NCI-H128 (cell line): ENCODE measurements at regions not wholly inside any gene's neighbourhood (a gene's known extent, or its start where the extent isn't known, plus 50 kb on each side); places are given as distances from the start of the nearest gene placed in this dataset.
"Not testable (repeated sequence)": the region's sequence is repeated elsewhere in the genome, so short reads cannot be mapped to it uniquely, and the experiment has no call there.

Experiments
- DNase-seq: peaks from one replicate; lab custom pipeline; 2025; ENCODE audit not compliant: unreplicated experiment; lab: John Stamatoyannopoulos, UW

DNA sequence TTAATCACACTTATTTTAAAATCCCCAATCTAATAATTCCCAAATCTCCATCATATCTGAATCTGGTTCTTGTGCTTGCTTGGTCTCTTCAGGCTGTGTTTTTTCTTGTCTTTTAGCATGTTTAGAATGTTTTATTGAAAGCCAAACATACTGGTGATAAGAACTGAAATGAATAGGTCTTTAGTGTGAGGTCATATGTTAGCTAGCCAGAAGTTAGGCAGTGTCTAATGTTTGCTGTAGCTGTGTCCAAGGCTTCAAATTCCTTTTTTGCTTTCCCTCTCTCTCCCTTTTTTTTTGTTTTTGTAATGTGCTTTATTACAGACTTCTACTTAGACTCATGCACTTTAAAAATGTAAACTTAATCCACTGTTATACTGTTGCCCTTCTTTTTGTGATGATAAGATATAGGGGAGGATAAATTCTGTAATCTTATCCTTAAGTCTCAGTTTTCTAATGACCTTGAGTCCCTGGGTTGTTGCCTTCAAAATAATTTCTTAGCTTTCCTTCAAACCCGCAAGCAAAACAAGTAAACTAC lies 725.1 kb downstream of the BRINP3 start:
- DNase-seq: no peak

DNA sequence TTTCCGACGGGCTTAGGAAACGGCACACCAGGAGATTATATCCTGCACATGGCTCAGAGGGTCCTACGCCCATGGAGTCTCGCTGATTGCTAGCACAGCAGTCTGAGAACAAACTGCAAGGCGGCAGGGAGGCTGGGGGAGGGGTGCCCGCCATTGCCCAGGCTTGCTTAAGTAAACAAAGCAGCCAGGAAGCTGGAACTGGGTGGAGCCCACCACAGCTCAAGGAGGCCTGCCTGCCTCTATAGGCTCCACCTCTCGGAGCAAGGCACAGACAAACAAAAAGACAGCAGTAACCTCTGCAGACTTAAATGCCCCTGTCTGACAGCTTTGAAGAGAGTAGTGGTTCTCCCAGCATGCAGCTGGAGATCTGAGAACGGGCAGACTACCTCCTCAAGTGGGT lies 722.6 kb downstream of the BRINP3 start:
- DNase-seq: not testable (repeated sequence)

DNA sequence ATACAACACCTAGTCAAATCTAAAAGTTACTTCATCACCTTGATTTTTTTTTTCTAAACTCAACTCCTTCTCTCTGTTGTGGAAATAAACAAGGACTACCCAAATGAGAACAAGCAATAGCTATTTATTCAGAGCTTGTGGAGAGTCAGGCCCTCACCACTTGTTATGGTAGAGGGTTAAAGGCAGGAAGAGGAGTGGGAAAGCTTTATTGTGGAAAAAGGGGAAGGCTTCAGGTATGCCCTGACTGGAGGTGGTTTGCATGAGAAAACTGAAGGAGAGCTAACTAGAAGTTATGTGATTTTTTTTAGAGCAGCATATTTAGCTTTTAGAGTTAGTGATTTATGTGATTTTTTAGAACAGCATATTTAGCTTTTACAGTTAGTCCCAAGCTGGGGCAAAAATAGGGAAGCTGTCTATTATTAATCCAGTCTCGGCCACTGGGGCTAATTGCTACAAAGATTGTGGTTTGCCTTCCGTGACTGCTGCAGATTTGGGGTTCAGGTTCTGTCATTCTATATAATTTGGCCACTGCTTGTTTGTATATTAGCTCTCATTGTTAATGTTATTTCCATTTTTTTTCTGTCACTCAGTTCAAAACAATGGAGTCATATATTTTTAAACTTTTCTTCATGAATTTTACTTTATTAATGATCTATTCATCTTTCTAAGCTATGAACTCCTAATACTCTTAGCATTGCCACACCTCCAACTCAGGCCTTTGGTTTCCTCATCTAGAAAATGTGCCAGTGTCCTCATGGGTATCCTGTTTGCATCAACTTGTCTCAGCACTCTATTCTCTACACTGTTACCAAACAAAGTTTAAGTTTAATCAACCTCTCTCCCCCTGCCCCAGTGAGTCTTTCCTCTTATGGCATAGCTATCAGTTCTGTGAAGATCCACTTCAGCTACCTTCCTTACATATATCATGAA lies 713.0 kb downstream of the BRINP3 start:
- no peak for DNase-seq

DNA sequence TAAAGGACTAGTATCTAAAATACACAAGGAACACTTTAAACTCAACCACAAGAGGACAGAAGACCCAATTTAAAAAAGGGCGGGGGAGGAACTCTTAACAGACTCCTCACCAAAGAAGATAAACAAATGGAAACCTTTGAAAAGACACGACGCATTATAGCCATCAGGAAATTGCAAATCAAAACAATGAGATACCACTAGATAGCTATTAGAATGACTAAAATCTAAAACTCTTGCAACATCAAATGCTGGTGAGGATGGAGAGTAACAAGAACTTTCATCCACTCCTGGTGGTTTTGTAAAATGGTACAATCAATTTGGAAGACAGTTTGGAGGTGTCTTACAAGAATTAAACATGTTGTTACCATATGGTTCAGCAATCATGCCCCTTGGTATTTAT lies 708.2 kb downstream of the BRINP3 start:
- no peak for DNase-seq

DNA sequence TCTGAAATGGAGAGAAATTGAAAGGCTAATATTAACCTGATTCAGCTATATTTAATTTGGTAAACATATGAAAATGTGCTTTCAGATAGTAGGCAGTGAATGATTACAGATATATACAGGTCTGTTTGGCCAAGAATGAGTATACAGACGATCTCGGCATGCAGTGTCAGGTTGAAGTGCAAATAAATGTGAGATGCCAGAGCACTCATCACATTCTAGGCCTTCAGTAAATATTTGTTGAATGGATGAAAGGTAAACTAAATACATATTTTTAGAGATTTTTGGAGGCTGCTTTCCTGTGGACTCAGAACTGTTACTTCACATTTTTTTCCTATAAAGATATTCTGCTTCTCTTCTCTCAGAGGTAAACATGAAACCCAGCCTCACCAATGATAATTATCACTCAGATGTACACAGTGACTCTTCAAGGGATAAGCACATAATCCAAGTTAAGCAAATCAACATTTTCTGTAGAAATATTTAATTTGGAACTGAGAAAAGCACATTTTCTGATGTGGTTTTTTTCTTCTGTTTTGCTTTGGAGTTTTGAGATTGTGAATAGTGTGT lies 702.9 kb downstream of the BRINP3 start:
- DNase-seq: no peak

DNA sequence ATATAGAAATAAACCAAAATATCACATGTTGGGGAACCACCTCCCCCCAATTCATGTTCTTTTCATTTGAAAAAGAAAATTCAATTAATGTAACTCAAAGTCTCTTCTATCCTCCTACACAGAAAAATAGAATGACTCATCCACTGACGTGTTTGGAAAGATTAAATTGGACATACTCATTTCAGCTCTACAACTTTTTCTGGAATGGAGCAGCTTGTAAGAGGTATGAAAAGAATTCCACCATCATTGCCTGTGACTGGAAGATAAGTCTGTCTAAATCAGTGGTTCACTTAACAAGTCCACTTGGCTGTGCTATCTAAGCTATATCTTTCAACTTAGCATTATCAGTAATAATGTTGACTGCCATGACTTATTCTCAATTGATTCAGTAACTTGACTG lies 702.3 kb downstream of the BRINP3 start:
- DNase-seq: no peak

DNA sequence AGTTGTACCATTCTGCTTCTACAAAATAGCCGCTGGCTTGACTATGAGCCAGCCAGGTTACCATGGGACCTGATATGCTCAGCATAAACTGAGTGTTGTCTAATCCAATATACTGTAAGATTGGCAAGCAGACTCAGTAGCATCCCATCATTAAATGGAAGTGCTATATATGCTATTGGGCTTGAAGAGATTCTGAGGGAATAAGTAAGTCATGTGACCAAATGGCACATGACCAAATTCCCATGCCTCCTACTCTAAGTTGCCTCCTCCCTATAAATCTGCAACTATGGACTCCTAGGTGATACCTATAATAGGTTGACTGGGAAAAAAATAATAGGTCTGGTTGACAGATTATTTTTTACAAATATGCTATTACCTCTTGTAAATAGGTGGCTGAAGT lies 698.6 kb downstream of the BRINP3 start:
- no peak for DNase-seq

DNA sequence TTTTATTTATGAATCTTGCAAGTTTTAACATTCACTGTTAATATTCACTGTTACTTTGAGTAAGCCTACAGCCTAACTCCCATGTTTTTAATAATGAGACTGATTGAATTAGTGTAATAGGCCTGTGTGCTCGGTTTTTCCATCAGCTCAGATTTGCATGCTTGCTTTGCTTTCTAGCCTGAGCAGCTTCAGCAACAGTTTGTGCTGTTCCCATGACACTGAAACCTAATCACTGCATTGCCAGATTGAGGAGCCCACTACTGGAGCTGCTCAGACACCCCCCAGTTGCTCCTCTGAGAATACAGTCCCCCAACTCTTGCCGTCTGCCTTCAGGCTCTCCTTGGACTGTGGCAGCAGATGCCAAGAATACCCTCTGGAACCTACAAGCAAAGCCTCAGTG lies 695.4 kb downstream of the BRINP3 start:
- DNase-seq: no peak

DNA sequence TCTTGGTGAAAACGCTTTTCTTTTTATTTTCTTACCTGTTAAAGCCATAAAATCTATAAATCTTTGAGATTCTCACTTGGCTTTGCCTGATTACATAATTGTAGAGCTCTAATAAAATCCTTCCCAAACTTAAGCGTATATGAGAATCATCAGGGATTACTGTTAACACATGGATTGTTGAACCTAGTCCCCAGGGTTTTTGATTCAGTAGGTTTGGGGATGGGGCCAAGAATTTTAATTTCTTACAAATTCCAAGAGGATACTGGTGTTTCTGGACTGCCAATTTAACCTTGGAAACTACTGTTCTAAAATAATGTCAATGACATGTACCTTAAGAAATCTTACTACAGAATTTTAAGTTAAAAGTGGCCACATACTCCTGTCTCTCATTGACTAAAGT lies 694.2 kb downstream of the BRINP3 start:
- no peak for DNase-seq

DNA sequence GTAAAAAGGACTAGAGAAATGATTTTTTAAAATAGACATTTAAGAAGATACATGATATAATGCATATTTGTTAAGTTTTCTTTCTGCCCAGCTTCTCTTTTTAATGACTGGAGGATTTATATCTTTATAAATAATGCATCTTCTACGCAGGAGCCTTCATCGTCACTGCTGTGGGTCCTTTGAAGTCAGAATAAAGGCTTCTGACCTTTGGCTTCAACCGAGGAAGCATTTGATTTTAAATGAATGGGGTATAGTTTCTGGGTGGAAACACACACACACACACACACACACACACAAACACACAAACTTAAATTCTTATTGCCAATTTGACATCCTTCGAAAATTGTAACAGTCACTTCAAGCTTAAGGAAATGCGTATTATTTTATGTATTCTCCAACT lies 690.9 kb downstream of the BRINP3 start:
- DNase-seq: no peak

DNA sequence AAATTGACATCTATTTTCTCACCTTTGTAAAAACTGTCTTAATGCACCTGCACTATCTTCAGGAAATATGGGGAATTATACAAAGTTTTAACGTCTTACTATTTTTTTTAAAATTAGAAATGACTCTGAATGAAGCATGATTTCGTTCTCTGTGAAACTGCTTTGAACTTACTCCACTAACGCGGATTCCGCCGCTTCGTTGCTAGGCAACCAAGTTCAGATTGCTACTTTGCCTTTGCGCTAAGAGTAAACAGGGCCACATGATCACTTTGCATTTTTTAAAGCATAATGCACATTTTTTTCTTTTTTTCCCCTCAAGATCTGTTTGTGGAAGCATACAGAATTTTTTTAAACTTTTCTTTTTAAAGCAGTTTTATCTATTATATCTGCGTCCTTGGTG lies 690.5 kb downstream of the BRINP3 start:
- DNase-seq: no peak

DNA sequence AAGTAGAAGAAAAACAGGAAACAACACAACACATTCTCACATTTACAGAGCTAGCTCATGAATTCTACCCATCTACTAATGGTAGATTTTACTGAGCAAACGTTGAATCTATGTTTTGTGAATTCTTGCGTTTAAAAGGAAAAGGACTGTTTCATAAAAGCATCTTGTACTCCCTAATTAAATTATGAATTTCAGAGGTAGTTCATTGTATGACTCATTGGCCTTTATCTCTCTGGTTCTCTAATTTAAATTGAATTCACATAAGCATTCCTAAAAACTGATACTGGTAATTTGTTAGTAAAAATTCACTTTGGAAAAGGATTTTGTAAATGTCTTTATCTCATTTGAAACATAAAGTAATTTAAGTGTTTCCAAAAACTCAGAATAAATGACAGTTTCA lies 687.3 kb downstream of the BRINP3 start:
- no peak for DNase-seq

DNA sequence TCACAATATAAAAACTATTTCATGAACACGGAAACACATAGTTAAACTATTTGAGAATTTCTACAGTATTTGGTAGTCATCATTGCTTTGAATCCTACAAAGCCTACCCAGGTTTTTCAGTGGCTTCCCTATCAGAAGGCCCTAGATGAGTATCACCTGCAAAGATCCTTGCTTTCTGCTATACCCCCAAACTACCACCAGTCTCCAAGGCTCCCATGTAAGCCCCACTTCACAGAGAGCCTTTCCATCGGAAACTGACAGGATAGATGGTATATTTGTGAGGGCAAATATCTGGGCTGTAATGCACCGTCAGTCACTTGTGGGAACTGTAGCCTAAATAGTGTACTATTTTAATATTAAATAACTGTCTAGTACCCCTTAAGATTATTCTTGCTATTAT lies 674.3 kb downstream of the BRINP3 start:
- DNase-seq: no peak

DNA sequence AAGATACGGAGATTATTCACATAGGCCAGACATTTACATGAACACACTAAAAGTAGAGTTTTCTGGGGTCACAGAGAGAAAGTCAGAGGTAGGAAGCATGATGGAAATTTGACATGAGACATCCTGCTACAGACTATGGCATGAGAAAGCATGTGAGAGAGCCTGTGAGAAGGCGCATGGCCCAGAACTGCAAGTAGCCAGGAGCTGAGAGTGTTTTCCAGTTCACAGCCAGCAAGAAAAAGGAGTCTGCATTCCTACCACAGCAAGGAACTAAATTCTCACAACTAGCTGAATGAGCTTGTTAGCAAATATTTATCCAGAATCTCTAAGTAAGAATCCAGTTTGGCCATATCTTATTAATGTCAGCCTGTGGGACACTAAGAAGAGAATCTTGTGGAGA lies 673.3 kb downstream of the BRINP3 start:
- DNase-seq: no peak

DNA sequence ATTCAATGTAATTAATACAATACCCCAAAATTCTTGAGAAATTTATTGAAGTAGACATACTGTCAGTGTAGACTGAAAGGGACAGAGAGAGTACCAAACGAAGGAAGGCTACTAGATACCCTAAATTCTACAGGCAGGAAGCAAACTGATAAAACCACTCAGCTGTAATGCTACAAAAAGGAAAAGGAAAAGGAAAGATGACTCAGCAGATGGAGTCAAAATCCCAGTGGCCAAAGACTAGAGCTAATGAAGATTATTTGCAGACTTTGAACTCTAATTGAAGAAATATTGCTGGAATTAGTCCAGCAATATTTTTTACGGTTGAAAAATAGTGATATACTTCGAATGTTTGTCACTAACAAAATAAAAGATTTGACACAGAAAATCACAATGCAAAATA lies 671.9 kb downstream of the BRINP3 start:
- DNase-seq: no peak

DNA sequence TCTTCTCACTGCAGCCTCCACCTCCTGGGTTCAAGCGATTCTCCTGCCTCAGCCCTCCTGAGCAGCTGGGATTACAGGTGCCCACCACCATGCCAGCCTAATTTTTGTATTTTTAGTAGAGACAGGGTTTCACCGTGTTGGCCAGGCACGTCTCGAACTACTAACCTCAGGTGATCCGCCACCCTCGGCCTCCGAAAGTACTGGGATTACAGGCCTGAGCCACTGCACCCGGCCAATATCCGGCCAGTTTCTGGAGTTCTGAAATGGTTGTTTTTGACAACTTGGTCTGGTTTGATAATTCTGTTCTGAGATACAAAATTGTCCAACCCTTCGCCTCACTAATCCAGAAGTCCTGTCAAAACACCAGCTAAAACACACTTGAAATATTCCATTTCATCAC lies 667.0 kb downstream of the BRINP3 start:
- not testable (repeated sequence) for DNase-seq

DNA sequence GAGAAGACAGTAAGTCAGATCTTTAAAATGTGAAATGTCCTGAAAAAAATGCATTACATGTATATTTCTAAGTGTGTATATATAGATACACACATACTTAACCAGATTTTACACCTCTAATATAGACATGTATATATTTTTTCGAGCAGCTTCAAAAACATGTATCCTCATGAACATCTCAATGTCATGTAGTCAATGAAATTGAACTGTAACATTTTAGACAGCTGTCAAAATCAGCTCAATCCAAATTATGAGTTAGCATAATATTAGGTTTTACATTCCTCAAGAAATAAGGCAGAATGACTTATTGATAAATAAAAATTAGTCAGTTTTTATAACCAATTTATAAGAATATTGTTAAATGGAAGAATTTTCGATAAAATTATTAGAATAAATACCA lies 665.7 kb downstream of the BRINP3 start:
- DNase-seq: no peak

DNA sequence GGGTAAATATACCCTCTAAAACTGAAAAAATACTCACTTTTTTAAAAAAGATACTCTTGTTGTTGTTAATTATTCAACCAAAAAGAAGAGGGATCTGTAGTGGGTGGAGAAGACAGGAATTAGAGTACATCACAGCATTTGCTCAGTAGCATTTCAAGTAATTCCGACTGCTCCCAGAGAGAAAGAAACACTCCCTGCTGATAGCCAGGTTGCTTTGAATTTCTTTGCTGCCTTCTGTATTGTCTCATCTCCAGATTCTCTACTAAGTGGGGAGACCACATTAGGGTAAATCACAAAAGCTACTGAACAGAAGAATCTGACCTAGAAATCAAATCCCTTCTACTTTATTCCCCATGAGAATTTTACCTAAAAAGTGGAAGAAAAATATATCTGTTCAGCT lies 661.1 kb downstream of the BRINP3 start:
- no peak for DNase-seq

DNA sequence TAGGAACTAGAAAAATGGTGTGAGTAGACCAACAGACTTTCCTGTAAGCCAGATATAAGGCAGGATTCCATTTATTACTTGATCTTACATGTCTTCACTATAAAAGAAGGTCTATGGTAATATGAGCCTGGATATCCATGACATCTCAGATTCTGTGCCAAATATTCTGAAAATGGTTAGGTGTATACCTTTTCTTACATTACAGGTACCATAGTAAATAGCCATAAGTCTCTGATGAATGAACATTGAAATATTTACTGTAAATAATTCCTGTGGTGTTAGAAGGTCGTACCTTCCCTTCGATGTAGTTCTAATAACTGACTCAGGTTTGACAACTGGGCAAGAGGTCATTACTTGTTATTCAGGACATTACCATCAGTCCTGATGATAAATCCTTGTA lies 657.9 kb downstream of the BRINP3 start:
- DNase-seq: no peak

DNA sequence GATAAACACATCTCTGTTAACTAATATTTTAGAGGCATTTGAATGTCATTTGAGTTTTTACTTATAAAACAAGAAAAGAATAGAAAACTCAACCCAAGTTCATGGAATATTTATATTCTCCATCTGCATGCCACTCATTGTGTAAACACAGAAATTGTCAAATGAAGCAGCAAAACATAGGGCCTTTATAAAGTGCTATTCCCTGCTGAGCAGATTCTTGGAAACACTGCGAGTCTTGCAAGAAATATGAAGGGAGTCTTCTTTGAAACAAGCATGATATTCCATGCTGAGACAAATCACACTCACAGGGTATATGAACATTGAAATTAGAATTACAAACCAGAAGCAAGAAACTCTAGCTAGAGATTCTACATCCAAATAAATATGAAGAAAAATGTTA lies 655.8 kb downstream of the BRINP3 start:
- no peak for DNase-seq

DNA sequence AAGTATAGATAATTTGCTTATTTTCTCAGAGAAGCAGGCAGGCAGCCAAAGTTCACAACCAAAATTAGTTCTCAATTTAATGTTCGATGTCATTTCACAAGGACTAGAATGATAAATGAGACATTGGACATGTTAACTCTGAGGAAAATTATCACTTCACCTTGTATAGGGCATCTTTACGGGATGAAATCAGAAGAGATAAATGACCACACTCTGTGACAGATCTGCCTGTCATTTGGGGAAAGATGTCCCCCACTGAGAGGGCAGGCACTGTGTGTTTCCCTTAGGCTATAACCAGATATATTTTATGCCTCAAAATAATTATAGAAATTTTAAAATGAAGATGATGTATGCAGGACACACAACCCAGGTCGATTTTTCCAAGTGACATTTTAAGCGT lies 642.9 kb downstream of the BRINP3 start:
- no peak for DNase-seq

DNA sequence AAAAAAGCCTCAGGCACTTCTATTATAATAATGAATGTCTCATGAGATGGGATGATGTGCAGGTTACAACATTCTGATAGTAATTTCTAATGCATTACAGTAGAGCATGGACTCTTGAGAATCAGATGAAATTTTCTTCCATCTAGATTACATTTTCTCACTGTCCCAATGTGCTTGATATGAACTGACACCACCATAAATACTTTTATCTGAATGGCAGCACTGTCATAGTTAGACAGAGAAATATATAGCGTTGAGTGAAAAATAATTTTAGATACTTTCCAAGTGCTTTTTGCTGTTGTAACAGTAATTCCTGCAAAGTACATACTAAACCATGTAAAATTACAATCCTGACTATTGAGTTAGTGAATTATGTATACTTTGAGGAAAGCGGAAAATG lies 630.1 kb downstream of the BRINP3 start:
- no peak for DNase-seq
